Neural progenitor cell (in vitro differentiated cells): ENCODE measurements at regions not wholly inside any gene's neighbourhood (a gene's known extent, or its start where the extent isn't known, plus 50 kb on each side); places are given as distances from the start of the nearest gene placed in this dataset.

Source experiments
- DNase-seq: peaks from one replicate; pipeline ENCODE4 v3.0.0-alpha.2; 2016; ENCODE audit warnings: low spot score
- H2AFZ ChIP-seq: fragments of 200-600 bp; sonication (generic); replicated peaks from 2 replicates; pipeline ENCODE4 v1.6.1; 2016; ENCODE audit warnings: antibody characterized with exemption
- H3F3A ChIP-seq: fragments of 200-600 bp; sonication (generic); 2 replicates; pipeline ENCODE4 v1.6.1; 2016; ENCODE audit warnings: antibody characterized with exemption, low read depth
- H3K27ac ChIP-seq: fragments of 200-600 bp; sonication (generic); 2 replicates; pipeline ENCODE4 v1.5.1; 2016; ENCODE audit warnings: mild to moderate bottlenecking
- H3K27me3 ChIP-seq: fragments of 200-600 bp; sonication (generic); 2 replicates; pipeline ENCODE4 v1.6.1; 2016; ENCODE audit warnings: mild to moderate bottlenecking, moderate library complexity
- H3K36me3 ChIP-seq: fragments of 200-600 bp; sonication (generic); 2 replicates; pipeline ENCODE4 v1.5.1; 2016
- H3K4me1 ChIP-seq: fragments of 200-600 bp; sonication (generic); 2 replicates; pipeline ENCODE4 v1.6.1; 2016; ENCODE audit warnings: mixed run types
- H3K4me2 ChIP-seq: fragments of 200-600 bp; sonication (generic); 2 replicates; pipeline ENCODE4 v1.6.1; 2016
- H3K4me3 ChIP-seq: fragments of 200-600 bp; sonication (generic); 2 replicates; pipeline ENCODE4 v1.5.1; 2016
- H3K79me2 ChIP-seq: fragments of 200-600 bp; sonication (generic); 2 replicates; pipeline ENCODE4 v1.6.1; 2016; ENCODE audit warnings: low read depth
- H3K9ac ChIP-seq: fragments of 200-600 bp; sonication (generic); 2 replicates; pipeline ENCODE4 v1.6.1; 2016
- H3K9me3 ChIP-seq: fragments of 200-600 bp; sonication (generic); 2 replicates; pipeline ENCODE4 v1.5.1; 2016; ENCODE audit warnings: low read depth
- H4K20me1 ChIP-seq: fragments of 200-600 bp; sonication (generic); 2 replicates; pipeline ENCODE4 v1.6.1; 2016; ENCODE audit warnings: low read depth
- H3K27ac Mint-ChIP-seq: 3 replicates; pipeline ENCODE4 v1.8.0; 2021; ENCODE audit warnings: mixed read lengths
- H3K27me3 Mint-ChIP-seq: 2 replicates; pipeline ENCODE4 v1.8.0; 2022; ENCODE audit warnings: low read depth, mild to moderate bottlenecking, inconsistent platforms, moderate library complexity, mixed read lengths; ENCODE audit not compliant: insufficient read depth
- H3K36me3 Mint-ChIP-seq: 3 replicates; pipeline ENCODE4 v1.8.0; 2021; ENCODE audit warnings: mixed read lengths
- H3K4me1 Mint-ChIP-seq: 3 replicates; pipeline ENCODE4 v1.8.0; 2021; ENCODE audit warnings: mixed read lengths
- H3K4me3 Mint-ChIP-seq: 3 replicates; pipeline ENCODE4 v1.8.0; 2021; ENCODE audit warnings: mild to moderate bottlenecking, moderate library complexity, mixed read lengths
- H3K9me3 Mint-ChIP-seq: 3 replicates; pipeline ENCODE4 v1.8.0; 2020; ENCODE audit warnings: mixed read lengths
- EZH2 ChIP-seq: fragments of 200-600 bp; sonication (generic); IDR thresholded peaks from 2 replicates; pipeline ENCODE4 v1.6.1; 2017; ENCODE audit warnings: antibody characterized with exemption, mild to moderate bottlenecking, moderate library complexity
- EZH2phosphoT487 ChIP-seq: fragments of 200-600 bp; sonication (generic); IDR thresholded peaks from 2 replicates; pipeline ENCODE4 v1.6.1; 2017; ENCODE audit warnings: antibody characterized with exemption
- TF ChIP-seq, protein P1 (sequence below): fragments of 200-600 bp; sonication (generic); IDR thresholded peaks from 2 replicates; pipeline ENCODE4 v1.5.1; 2017; ENCODE audit warnings: antibody characterized with exemption, mild to moderate bottlenecking

DNA sequence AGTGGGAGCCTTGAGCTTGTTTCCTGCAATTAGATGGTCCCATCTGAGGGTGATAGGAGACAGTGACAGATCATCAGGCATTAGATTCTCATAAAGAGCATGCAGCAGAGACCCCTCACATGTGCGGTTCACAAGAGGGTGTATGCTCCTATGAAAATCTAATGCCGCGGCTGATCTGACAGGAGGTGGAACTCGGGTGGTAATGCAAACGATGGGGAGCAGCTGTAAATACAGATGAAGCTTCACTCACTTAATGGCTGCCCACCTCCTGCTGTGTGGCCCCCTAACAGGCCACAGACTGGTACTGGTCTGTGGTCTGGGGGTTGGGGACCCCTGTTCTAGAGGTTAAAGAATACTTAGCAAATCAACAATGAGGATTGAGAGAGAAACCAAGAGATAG, 201.5 kb upstream of the PITX2 start:
- H3K4me2 ChIP-seq, result no peak overlapping the region
- no peak overlapping the region for H2AFZ ChIP-seq
- H3K9ac ChIP-seq, result no peak overlapping the region
- H3K9me3 Mint-ChIP-seq, result no peaks in the 10 kb centered on the region
- H3K36me3 Mint-ChIP-seq, result no peaks in the 10 kb centered on the region
- no peaks in the 10 kb centered on the region for H3K9me3 ChIP-seq
- H3K4me1 Mint-ChIP-seq, result no peaks in the 10 kb centered on the region
- H3K27ac Mint-ChIP-seq, result no peak overlapping the region
- no peak for DNase-seq
- H3K4me1 ChIP-seq, result no peaks in the 10 kb centered on the region
- no peaks in the 10 kb centered on the region for H3K36me3 ChIP-seq
- H3K4me3 Mint-ChIP-seq, result no peak overlapping the region
- no peak overlapping the region for H3K4me3 ChIP-seq
- H3K79me2 ChIP-seq, result no peaks in the 10 kb centered on the region
- no peaks in the 10 kb centered on the region for H3K27me3 Mint-ChIP-seq
- no peaks in the 10 kb centered on the region for H3K27me3 ChIP-seq
- no peak overlapping the region for H3K27ac ChIP-seq
- no peaks in the 10 kb centered on the region for H3F3A ChIP-seq
- TF ChIP-seq EZH2phosphoT487 (no peak), EZH2 (no peak)
- TF ChIP-seq, protein P1, sequence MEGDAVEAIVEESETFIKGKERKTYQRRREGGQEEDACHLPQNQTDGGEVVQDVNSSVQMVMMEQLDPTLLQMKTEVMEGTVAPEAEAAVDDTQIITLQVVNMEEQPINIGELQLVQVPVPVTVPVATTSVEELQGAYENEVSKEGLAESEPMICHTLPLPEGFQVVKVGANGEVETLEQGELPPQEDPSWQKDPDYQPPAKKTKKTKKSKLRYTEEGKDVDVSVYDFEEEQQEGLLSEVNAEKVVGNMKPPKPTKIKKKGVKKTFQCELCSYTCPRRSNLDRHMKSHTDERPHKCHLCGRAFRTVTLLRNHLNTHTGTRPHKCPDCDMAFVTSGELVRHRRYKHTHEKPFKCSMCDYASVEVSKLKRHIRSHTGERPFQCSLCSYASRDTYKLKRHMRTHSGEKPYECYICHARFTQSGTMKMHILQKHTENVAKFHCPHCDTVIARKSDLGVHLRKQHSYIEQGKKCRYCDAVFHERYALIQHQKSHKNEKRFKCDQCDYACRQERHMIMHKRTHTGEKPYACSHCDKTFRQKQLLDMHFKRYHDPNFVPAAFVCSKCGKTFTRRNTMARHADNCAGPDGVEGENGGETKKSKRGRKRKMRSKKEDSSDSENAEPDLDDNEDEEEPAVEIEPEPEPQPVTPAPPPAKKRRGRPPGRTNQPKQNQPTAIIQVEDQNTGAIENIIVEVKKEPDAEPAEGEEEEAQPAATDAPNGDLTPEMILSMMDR, result no peak
- no peaks in the 10 kb centered on the region for H4K20me1 ChIP-seq

DNA sequence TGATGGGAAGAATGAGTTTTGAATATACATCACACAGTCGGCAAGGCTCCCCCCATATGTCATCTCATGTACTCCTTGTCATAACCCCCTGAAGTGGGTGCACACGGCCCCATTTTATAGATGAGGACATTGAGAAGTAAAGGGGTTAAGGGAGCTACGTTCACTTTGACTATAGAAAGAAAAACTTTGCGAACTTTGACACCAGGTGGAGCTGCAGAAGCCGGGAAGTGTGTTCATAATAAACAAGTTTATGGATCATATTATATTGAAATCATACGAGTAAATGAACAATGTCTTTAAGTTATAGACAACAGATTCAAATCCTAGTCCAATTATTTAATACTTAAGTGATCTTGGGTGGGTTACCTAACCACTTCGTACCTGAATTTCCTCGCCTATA, 203.8 kb upstream of the PITX2 start:
- H3K27ac Mint-ChIP-seq, result no peak overlapping the region
- no peaks in the 10 kb centered on the region for H3K4me1 Mint-ChIP-seq
- H3K36me3 Mint-ChIP-seq, result no peaks in the 10 kb centered on the region
- H3K9me3 ChIP-seq, result no peaks in the 10 kb centered on the region
- no peaks in the 10 kb centered on the region for H3K79me2 ChIP-seq
- H4K20me1 ChIP-seq, result no peaks in the 10 kb centered on the region
- no peaks in the 10 kb centered on the region for H3K27me3 Mint-ChIP-seq
- H3K4me3 ChIP-seq, result no peak overlapping the region
- no peak for DNase-seq
- no peak overlapping the region for H3K4me3 Mint-ChIP-seq
- no peaks in the 10 kb centered on the region for H3K36me3 ChIP-seq
- TF ChIP-seq EZH2 (no peak), EZH2phosphoT487 (no peak)
- TF ChIP-seq, protein P1, result no peak
- no peak overlapping the region for H3K27ac ChIP-seq
- no peak overlapping the region for H3K4me2 ChIP-seq
- no peaks in the 10 kb centered on the region for H3K27me3 ChIP-seq
- H3K9me3 Mint-ChIP-seq, result no peaks in the 10 kb centered on the region
- no peak overlapping the region for H2AFZ ChIP-seq
- H3K4me1 ChIP-seq, result no peaks in the 10 kb centered on the region
- H3F3A ChIP-seq, result no peaks in the 10 kb centered on the region
- H3K9ac ChIP-seq, result no peak overlapping the region

DNA sequence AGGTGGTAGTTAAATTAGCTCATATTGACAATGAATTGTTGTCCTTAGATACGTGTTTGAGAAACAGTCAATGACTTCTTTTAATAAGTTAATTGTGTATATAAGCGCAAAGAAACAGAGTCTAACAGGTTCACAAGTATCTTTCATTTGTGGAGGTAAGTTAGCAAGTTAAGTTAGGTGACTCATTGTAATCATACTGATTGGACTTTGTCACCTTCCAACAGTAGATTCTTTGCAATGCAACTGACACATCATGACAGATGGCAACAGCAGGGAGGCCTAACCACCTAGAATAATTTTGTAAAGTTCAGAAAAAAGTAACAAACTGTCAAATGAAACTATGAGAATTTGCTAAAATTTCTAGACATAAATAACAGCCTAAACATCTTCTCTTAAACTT, 207.6 kb upstream of the PITX2 start:
- H2AFZ ChIP-seq, result no peak overlapping the region
- Mint-ChIP-seq H3K9me3 (no peaks in the 10 kb centered on the region), H3K27me3 (no peaks in the 10 kb centered on the region), H3K27ac (no peak overlapping the region), H3K36me3 (no peaks in the 10 kb centered on the region), H3K4me1 (no peaks in the 10 kb centered on the region), H3K4me3 (no peak overlapping the region)
- H3K27ac ChIP-seq, result no peak overlapping the region
- no peak overlapping the region for H3K4me3 ChIP-seq
- H3K9me3 ChIP-seq, result no peaks in the 10 kb centered on the region
- no peaks in the 10 kb centered on the region for H3K36me3 ChIP-seq
- no peak for TF ChIP-seq EZH2
- no peak for TF ChIP-seq EZH2phosphoT487
- TF ChIP-seq, protein P1, result no peak
- H3K9ac ChIP-seq, result no peak overlapping the region
- H4K20me1 ChIP-seq, result no peaks in the 10 kb centered on the region
- no peaks in the 10 kb centered on the region for H3F3A ChIP-seq
- H3K4me1 ChIP-seq, result no peaks in the 10 kb centered on the region
- no peak overlapping the region for H3K4me2 ChIP-seq
- no peaks in the 10 kb centered on the region for H3K27me3 ChIP-seq
- no peak for DNase-seq
- H3K79me2 ChIP-seq, result no peaks in the 10 kb centered on the region
